Dermis blood vessel endothelial cell (primary cell): ENCODE measurements at regions not wholly inside any gene's neighbourhood (a gene's known extent, or its start where the extent isn't known, plus 50 kb on each side); places are given as distances from the start of the nearest gene placed in this dataset.

Source experiments
- DNase-seq: peaks from one replicate; pipeline ENCODE4 v3.0.0; 2010

- no peak for DNase-seq
These were observed 589.0 kb upstream of the ACVR2A start for GRCh38 chr2:147255812-147256211.

GRCh38 chr2:147250652-147251356 is 594.0 kb upstream of the ACVR2A start:
- DNase-seq: no peak

GRCh38 chr2:147247749-147248148 is 597.1 kb upstream of the ACVR2A start:
- DNase-seq: no peak

- no peak for DNase-seq
These were observed 602.4 kb upstream of the ACVR2A start for GRCh38 chr2:147242445-147242844.

GRCh38 chr2:147236601-147237000 is 608.2 kb upstream of the ACVR2A start:
- no peak for DNase-seq

- no peak for DNase-seq
These were observed 612.6 kb upstream of the ACVR2A start for GRCh38 chr2:147232225-147232669.

- DNase-seq: no peak
These were observed 613.2 kb upstream of the ACVR2A start for GRCh38 chr2:147231607-147232006.

GRCh38 chr2:147231081-147231480 is 613.7 kb upstream of the ACVR2A start:
- no peak for DNase-seq

GRCh38 chr2:147227313-147227712 is 617.5 kb upstream of the ACVR2A start:
- DNase-seq: no peak

- no peak for DNase-seq
These were observed 620.8 kb upstream of the ACVR2A start for GRCh38 chr2:147224070-147224469.

GRCh38 chr2:147223553-147224060 is 621.2 kb upstream of the ACVR2A start:
- DNase-seq: no peak

GRCh38 chr2:147223119-147223518 is 621.7 kb upstream of the ACVR2A start:
- no peak for DNase-seq

- DNase-seq: no peak
These were observed 622.3 kb upstream of the ACVR2A start for GRCh38 chr2:147222506-147222905.

- DNase-seq: no peak
These were observed 629.9 kb upstream of the ACVR2A start for GRCh38 chr2:147214914-147215313.

GRCh38 chr2:147211484-147211883 is 633.3 kb upstream of the ACVR2A start:
- no peak for DNase-seq

GRCh38 chr2:147204102-147204501 is 640.7 kb upstream of the ACVR2A start:
- DNase-seq: no peak

- DNase-seq: no peak
These were observed 646.1 kb upstream of the ACVR2A start for GRCh38 chr2:147198651-147199171.

- DNase-seq: no peak
These were observed 646.9 kb upstream of the ACVR2A start for GRCh38 chr2:147197754-147198483.

- no peak for DNase-seq
These were observed 662.6 kb upstream of the ACVR2A start for GRCh38 chr2:147182260-147182659.

- no peak for DNase-seq
These were observed 663.3 kb upstream of the ACVR2A start for GRCh38 chr2:147181351-147182029.

GRCh38 chr2:147177071-147177857 is 667.6 kb upstream of the ACVR2A start:
- DNase-seq: no peak

- DNase-seq: no peak
These were observed 670.0 kb upstream of the ACVR2A start for GRCh38 chr2:147174824-147175254.
